Left lung (tissue), 4 donors: ENCODE measurements at regions not wholly inside any gene's neighbourhood (a gene's known extent, or its start where the extent isn't known, plus 50 kb on each side); places are given as distances from the start of the nearest gene placed in this dataset.

Experiments used
- ATAC-seq: fragments of 200-7000 bp; cut with Tn5 transposase; one replicate; pipeline ENCODE4 v1.9.1; 2020; ENCODE audit warnings: moderate library complexity
- DNase-seq, 4 donors: peaks; one replicate each; pipeline ENCODE4 v3.0.0-alpha.2; 2013 to 2020
- H3K27ac ChIP-seq, 2 donors: fragments of 200-600 bp; sonication (generic) in 1 of 2; one replicate each; pipeline versions ENCODE4 v1.5.0 to v1.8.0; 2020 to 2021
- H3K27me3 ChIP-seq, 2 donors: fragments of 200-600 bp; sonication (generic) in 1 of 2; one replicate each; pipeline versions ENCODE4 v1.5.0 to v1.8.0; 2020 to 2021
- H3K36me3 ChIP-seq, 2 donors: fragments of 200-600 bp; sonication (generic) in 1 of 2; one replicate each; pipeline versions ENCODE4 v1.5.0 to v1.8.0; 2020 to 2021
- H3K4me1 ChIP-seq, 2 donors: fragments of 200-600 bp; one replicate each; pipeline ENCODE4 v1.8.0; 2021
- H3K4me3 ChIP-seq, 2 donors: fragments of 200-600 bp; sonication (generic) in 1 of 2; one replicate each; pipeline versions ENCODE4 v1.5.0 to v1.8.0; 2020 to 2021; ENCODE audit warnings: mild to moderate bottlenecking in 1 of 2
- H3K9me3 ChIP-seq, 2 donors: fragments of 200-600 bp; sonication (generic) in 1 of 2; one replicate each; pipeline versions ENCODE4 v1.5.0 to v1.8.0; 2020 to 2021
- CTCF ChIP-seq, 2 donors: fragments of 200-600 bp; sonication (generic) in 1 of 2; IDR thresholded peaks; one replicate each; pipeline versions ENCODE4 v1.5.0 to v1.8.0; 2021; ENCODE audit warnings: antibody characterized with exemption in 2 of 2
- intact Hi-C, 2 donors: fragments of 100-400 bp; cut with DNase I; formaldehyde crosslinking; loops; one replicate each; pipeline versions ENCODE4 v1.11.2 to v1.14.2; 2022
- donor health status: DM: no; HTN: yes; CAD: no.
- donor health status: DM: no; HTN: no; CAD: no.

- DNase-seq = no peak
- peaks cover 0 to 2% of the 10 kb centered on the region in 2 donors for H3K4me1 ChIP-seq
- no peak overlapping the region for H3K27ac ChIP-seq
- ATAC-seq = no peak
- no peaks in the 10 kb centered on the region for H3K36me3 ChIP-seq
- no peak for TF ChIP-seq CTCF (IDR thresholded peaks at IDR 0.05)
- no peak overlapping the region for H3K4me3 ChIP-seq
- H3K27me3 ChIP-seq = no peaks in the 10 kb centered on the region
- H3K9me3 ChIP-seq = no peaks in the 10 kb centered on the region
- intact Hi-C loops = no loop called here
These were observed 620.6 kb downstream of the BCOR start for GRCh38 chrX:39477031-39477761.

DNA sequence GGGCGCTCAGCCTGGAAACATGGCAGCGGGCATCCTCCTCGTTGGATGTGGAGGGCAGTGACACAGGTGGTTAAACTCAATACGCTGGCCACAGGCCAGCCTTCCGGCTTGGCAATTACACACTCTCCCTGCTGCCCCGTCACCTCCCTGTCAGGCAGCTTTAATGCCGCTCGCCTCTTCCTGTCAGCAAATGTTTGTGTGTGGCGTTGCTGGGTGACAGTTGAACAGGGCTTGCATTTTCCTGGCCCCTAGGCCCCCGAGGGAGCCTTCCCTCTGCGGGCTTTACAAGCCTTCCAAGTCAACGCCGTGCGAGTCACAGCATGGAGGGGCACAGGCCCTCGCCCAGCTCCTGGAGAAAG is 620.0 kb downstream of the BCOR start:
- Histone ChIP-seq H3K36me3 (no peaks in the 10 kb centered on the region), H3K27me3 (no peaks in the 10 kb centered on the region), H3K9me3 (no peaks in the 10 kb centered on the region), H3K4me1 (peaks cover 0 to 2% of the 10 kb centered on the region in 2 donors), H3K4me3 (no peak overlapping the region), H3K27ac (no peak overlapping the region)
- ATAC-seq (peak; percentile 58), DNase-seq (peak in 2 of 4 donors; percentile 66 to 81)
- no peak for TF ChIP-seq CTCF (IDR thresholded peaks at IDR 0.05)
- intact Hi-C loops = no loop called here

GRCh38 chrX:39479856-39480255 is 617.9 kb downstream of the BCOR start:
- intact Hi-C loops = no loop called here
- ATAC-seq = no peak
- H3K9me3 ChIP-seq = no peaks in the 10 kb centered on the region

DNA sequence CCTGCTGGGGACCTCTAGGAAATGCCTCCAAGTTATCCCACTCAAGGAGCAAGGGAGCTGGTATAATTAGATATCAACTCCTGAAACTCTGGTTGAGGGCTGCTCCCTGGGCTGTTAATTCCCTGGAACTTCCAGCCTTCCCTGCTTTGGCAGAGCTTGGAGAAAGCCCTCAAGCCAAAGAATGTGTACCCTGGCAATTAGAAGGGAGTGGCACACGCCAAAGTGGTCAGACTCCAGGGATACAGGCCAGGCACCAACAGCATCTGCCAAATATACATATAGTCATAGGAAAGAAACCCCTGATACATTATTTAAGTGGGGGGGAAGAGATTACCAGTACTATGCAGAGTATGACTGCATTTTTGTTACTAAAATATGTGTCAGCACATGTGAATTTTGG is 616.8 kb downstream of the BCOR start:
- ATAC-seq = no peak
- H3K4me3 ChIP-seq = no peak overlapping the region
- no peaks in the 10 kb centered on the region for H3K27me3 ChIP-seq
- H3K9me3 ChIP-seq = no peaks in the 10 kb centered on the region
- no peaks in the 10 kb centered on the region for H3K36me3 ChIP-seq
- H3K27ac ChIP-seq = no peak overlapping the region
- intact Hi-C loops = no loop called here
- no peak for TF ChIP-seq CTCF (IDR thresholded peaks at IDR 0.05)
- no peak for DNase-seq
- peaks cover 0 to 2% of the 10 kb centered on the region in 2 donors for H3K4me1 ChIP-seq

More at GRCh38 chrX:39479856-39480255, 617.9 kb downstream of the BCOR start:
- Histone ChIP-seq H3K36me3 (no peaks in the 10 kb centered on the region), H3K27me3 (no peaks in the 10 kb centered on the region), H3K4me3 (no peak overlapping the region), H3K27ac (no peak overlapping the region), H3K4me1 (peaks cover 0 to 2% of the 10 kb centered on the region in 2 donors)
- TF ChIP-seq CTCF (IDR thresholded peaks at IDR 0.05) = no peak
- no peak for DNase-seq

- no peaks in the 10 kb centered on the region for H3K27me3 ChIP-seq
- H3K27ac ChIP-seq = no peak overlapping the region
- peaks cover 0 to 2% of the 10 kb centered on the region in 2 donors for H3K4me1 ChIP-seq
- DNase-seq (no peak), ATAC-seq (no peak)
- H3K36me3 ChIP-seq = no peaks in the 10 kb centered on the region
- TF ChIP-seq CTCF (IDR thresholded peaks at IDR 0.05) = no peak
- H3K9me3 ChIP-seq = no peaks in the 10 kb centered on the region
- intact Hi-C loops = no loop called here
- H3K4me3 ChIP-seq = no peak overlapping the region
These were observed 616.1 kb downstream of the BCOR start for GRCh38 chrX:39481621-39482020.
